Transverse colon (tissue), 4 donors: ENCODE measurements at regions not wholly inside any gene's neighbourhood (a gene's known extent, or its start where the extent isn't known, plus 50 kb on each side); places are given as distances from the start of the nearest gene placed in this dataset.

ENCODE experiments used
- DNase-seq: peaks from one replicate; pipeline ENCODE4 v3.0.0-alpha.2; 2019
- H3K27ac ChIP-seq, 4 donors: fragments of 200-600 bp; sonication (generic); 2 replicates each; pipeline ENCODE4 v1.5.1; 2016 to 2018; ENCODE audit warnings: inconsistent platforms in 4 of 4
- H3K27me3 ChIP-seq: fragments of 200-600 bp; sonication (generic); 2 replicates; pipeline ENCODE4 v1.5.1; 2017; ENCODE audit warnings: inconsistent platforms
- H3K36me3 ChIP-seq, 4 donors: fragments of 200-600 bp; sonication (generic); 2 replicates each; pipeline ENCODE4 v1.5.1; 2017 to 2019; ENCODE audit warnings: inconsistent platforms in 4 of 4
- H3K4me1 ChIP-seq, 4 donors: fragments of 200-600 bp; sonication (generic); 2 replicates each; pipeline ENCODE4 v1.5.1; 2017 to 2020; ENCODE audit warnings: inconsistent platforms in 4 of 4
- H3K4me3 ChIP-seq, 4 donors: fragments of 200-600 bp; sonication (generic); 1 replicate in 1 of 4; 2 replicates in 3 of 4; pipeline versions ENCODE4 v1.5.1 to v1.6.1; 2017 to 2019; ENCODE audit warnings: inconsistent platforms in 4 of 4
- H3K9me3 ChIP-seq, 2 donors: fragments of 200-600 bp; sonication (generic); 2 replicates each; pipeline ENCODE4 v1.5.1; 2017 to 2019; ENCODE audit warnings: inconsistent platforms in 2 of 2
- EP300 ChIP-seq: sonication (generic); formaldehyde crosslinking; IDR thresholded peaks from one replicate; pipeline ENCODE4 v1.6.1; 2017; ENCODE audit warnings: antibody characterized with exemption, low read depth
- POLR2A ChIP-seq: fragments of 450-650 bp; IDR thresholded peaks from one replicate; pipeline ENCODE4 v1.6.1; 2016; ENCODE audit warnings: antibody characterized with exemption, mild to moderate bottlenecking, moderate library complexity
- POLR2AphosphoS5 ChIP-seq, 3 donors: sonication (generic); formaldehyde crosslinking; IDR thresholded peaks; one replicate each; pipeline ENCODE4 v1.6.1; 2016; ENCODE audit warnings: antibody characterized with exemption in 3 of 3
- WGBS, 2 donors: methylation state at CpG; one replicate each; pipeline ENCODE4 v1.1.5; 2018; ENCODE audit warnings: low coverage in 1 of 2; 5-methylcytosine and 5-hydroxymethylcytosine counted together
- in situ Hi-C, 4 donors: fragments of 200-750 bp; cut with MboI; loops; one replicate each; pipeline versions ENCODE4 v1.15.0 to v1.15.1; 2017; ENCODE audit warnings: low sequenced_read_pairs in 3 of 4, low pct_ligation_motif_present in 1 of 4, low pct_unique_long_range_greater_than_20kb in 1 of 4
- intact Hi-C: fragments of 100-400 bp; cut with DNase I; formaldehyde crosslinking; loops from one replicate; pipeline ENCODE4 v1.15.1; 2023; ENCODE audit warnings: low total_unique reads
- TF ChIP-seq, protein P1 (sequence below), 5 experiments: fragments of 200-600 bp in 3 of 5; fragments of 450-650 bp in 2 of 5; sonication (generic) in 3 of 5; IDR thresholded peaks; 1 replicate in 2 of 5; 2 replicates in 3 of 5; pipeline ENCODE4 v1.5.1; 2016 to 2017; ENCODE audit warnings: antibody characterized with exemption in 5 of 5, inconsistent platforms in 3 of 5, mild to moderate bottlenecking in 2 of 5, moderate library complexity in 1 of 5

DNA sequence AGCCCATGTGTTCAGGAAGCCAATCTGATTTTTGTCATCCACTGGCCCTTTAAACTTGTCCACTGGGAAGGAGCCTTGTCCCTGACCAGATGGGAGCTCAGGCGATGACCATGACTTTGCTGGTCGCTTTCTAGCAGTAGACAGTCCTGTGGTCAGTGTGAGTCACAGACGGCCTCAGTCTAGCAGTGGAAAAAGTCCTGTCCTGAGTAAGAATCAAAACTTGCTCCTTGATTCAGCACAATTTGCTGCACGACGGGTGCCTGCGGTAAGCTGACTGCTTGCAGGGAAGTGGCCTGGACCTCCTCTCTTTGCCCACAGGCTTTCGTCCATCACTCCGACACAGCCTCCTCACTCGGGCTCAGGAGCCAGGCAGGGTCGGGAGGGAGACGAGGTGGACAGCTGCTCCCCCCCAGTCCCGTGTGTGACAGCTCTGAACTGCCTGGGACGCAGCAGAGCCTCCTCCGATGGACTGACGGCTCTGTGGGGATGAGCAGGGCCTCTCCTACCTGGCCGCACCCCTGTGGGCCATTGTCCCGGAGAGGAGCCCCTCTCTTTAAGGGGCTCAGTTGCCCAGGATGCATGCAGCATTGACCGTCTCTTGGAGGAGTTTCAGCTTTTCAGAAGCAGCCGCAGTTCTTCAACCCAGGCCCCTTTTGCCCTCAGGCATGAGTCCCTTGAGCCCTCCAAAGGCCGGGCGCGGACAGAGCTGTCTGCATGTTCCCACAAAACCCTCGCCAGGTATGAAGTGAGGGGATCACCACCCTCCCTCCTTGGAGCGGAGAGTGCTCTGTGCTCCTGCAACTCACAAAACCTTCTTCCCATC is 209.2 kb downstream of the ANKRD60 start:
- DNase-seq, result no peak
- no peaks in the 10 kb centered on the region for H3K27me3 ChIP-seq
- H3K27ac ChIP-seq, result peak overlapping the region in 2 of 4 donors; percentile 11 to 13
- TF ChIP-seq, protein P1, sequence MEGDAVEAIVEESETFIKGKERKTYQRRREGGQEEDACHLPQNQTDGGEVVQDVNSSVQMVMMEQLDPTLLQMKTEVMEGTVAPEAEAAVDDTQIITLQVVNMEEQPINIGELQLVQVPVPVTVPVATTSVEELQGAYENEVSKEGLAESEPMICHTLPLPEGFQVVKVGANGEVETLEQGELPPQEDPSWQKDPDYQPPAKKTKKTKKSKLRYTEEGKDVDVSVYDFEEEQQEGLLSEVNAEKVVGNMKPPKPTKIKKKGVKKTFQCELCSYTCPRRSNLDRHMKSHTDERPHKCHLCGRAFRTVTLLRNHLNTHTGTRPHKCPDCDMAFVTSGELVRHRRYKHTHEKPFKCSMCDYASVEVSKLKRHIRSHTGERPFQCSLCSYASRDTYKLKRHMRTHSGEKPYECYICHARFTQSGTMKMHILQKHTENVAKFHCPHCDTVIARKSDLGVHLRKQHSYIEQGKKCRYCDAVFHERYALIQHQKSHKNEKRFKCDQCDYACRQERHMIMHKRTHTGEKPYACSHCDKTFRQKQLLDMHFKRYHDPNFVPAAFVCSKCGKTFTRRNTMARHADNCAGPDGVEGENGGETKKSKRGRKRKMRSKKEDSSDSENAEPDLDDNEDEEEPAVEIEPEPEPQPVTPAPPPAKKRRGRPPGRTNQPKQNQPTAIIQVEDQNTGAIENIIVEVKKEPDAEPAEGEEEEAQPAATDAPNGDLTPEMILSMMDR (IDR thresholded peaks at IDR 0.05), result no peak
- TF ChIP-seq POLR2AphosphoS5 (IDR thresholded peaks at IDR 0.05) (no peak), POLR2A (no peak), EP300 (no peak)
- no peak overlapping the region for H3K4me3 ChIP-seq
- peaks cover 0 to 11% (median 2%) of the 10 kb centered on the region in 4 donors for H3K4me1 ChIP-seq
- H3K9me3 ChIP-seq, result no peaks in the 10 kb centered on the region
- in situ Hi-C loops (no loop called here), intact Hi-C loops (no loop called here)
- 20 to 81% methylated on average over 1 to 24 of the region's 24 CpGs for WGBS, 2 donors
- no peaks in the 10 kb centered on the region for H3K36me3 ChIP-seq

DNA sequence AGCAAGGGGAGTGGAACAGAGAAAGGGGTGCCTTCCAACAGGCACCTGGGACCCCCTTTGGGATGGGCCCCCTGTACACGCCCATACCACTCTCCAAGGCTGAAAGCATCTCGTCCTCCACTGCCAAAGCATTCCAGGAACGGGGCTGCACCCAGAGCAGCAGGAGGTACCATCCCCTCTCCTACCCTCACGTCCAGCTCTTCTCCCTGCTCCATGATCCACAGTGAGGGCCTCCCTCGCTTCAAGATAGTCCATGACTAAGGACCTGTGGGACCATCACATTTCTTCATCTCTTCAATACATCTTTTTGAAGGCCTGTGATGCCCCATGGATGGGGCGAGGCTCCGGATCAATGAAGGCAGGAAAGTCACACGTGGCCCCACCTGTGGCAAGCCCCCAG is 209.9 kb downstream of the ANKRD60 start:
- intact Hi-C loops, result no loop called here
- no peak overlapping the region for H3K4me3 ChIP-seq
- in situ Hi-C loops, result no loop called here
- TF ChIP-seq EP300, result no peak
- TF ChIP-seq, protein P1 (IDR thresholded peaks at IDR 0.05), result no peak
- no peak for TF ChIP-seq POLR2AphosphoS5 (IDR thresholded peaks at IDR 0.05)
- TF ChIP-seq POLR2A, result no peak
- 78% methylated on average over 8 of the region's 8 CpGs; no CpG with 5 or more reads in 1 of the 2 donors for WGBS, 2 donors
- no peaks in the 10 kb centered on the region for H3K27me3 ChIP-seq
- peak overlapping the region; percentile 31 to 59 (median 49) for H3K27ac ChIP-seq
- DNase-seq, result no peak
- H3K9me3 ChIP-seq, result no peaks in the 10 kb centered on the region
- H3K36me3 ChIP-seq, result no peaks in the 10 kb centered on the region
- H3K4me1 ChIP-seq, result peaks cover 0 to 11% (median 2%) of the 10 kb centered on the region in 4 donors

- H3K36me3 ChIP-seq, result no peaks in the 10 kb centered on the region
- intact Hi-C loops, result no loop called here
- peak overlapping the region; percentile 31 to 59 (median 49) for H3K27ac ChIP-seq
- DNase-seq, result no peak
- TF ChIP-seq, protein P1 (IDR thresholded peaks at IDR 0.05), result no peak
- TF ChIP-seq POLR2A (no peak), POLR2AphosphoS5 (IDR thresholded peaks at IDR 0.05) (no peak), EP300 (no peak)
- H3K4me3 ChIP-seq, result no peak overlapping the region
- H3K27me3 ChIP-seq, result no peaks in the 10 kb centered on the region
- H3K9me3 ChIP-seq, result no peaks in the 10 kb centered on the region
- in situ Hi-C loops, result no loop called here
- 74 to 85% methylated on average over 4 to 16 of the region's 16 CpGs for WGBS, 2 donors
- peaks cover 0 to 11% (median 2%) of the 10 kb centered on the region in 4 donors for H3K4me1 ChIP-seq
Observed at GRCh38 chr20:58017970-58018530, 210.4 kb downstream of the ANKRD60 start.

DNA sequence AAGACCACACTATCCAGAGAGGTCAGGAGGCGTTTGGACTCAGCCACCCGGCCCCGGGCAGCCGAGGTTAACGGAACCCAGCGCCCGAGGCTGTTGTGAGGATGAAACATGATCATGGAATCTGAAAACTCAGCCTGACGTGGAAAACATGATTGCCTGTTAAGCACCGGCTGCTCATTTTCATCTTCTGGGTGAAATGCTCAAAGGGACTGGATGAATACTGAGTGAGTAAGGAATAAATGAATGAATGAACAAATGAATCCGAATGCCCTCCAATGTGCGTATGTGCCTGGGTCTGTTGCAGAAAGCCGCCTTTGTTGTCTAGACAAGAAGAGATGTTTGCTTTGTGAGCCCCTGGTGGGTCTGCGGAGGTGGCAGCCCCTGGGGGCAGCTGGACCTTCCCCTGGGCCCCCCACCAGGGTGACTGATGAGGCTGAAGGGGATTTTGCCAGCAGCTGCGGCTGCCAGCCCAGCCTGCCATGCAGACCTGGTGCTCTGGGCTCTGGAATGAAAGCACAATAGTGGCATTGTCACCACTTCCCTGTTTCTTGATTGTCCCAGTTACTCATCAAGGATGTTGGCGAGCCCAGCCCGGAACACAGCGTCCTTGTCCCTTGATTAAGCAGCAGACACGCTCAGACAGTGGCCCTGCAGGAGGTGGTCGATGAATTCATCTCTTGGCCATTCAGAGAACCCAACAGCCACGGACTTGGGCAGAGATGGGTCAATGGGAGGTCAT is 211.1 kb downstream of the ANKRD60 start:
- Histone ChIP-seq H3K4me1 (peaks cover 0 to 11% (median 2%) of the 10 kb centered on the region in 4 donors), H3K27me3 (no peaks in the 10 kb centered on the region), H3K9me3 (no peaks in the 10 kb centered on the region), H3K36me3 (no peaks in the 10 kb centered on the region), H3K27ac (peak overlapping the region; percentile 31 to 70 (median 52)), H3K4me3 (no peak overlapping the region)
- peak; percentile 81 for DNase-seq
- TF ChIP-seq POLR2A (peak; percentile 48), EP300 (peak; percentile 87), POLR2AphosphoS5 (IDR thresholded peaks at IDR 0.05) (peak; percentile 39 to 65 (median 57))
- TF ChIP-seq, protein P1 (IDR thresholded peaks at IDR 0.05), result no peak
- in situ Hi-C loops, result no loop called here
- intact Hi-C loops, result no loop called here
- WGBS, 2 donors, result 56 to 72% methylated on average over 13 to 20 of the region's 20 CpGs
